T-helper 2 cell treated with Interferon-gamma antibody and Interleukin-4, amounts not matched to agents 100 ng/mL and 5 ng/mL, for 36 hours (primary cell): ENCODE measurements at regions not wholly inside any gene's neighbourhood (a gene's known extent, or its start where the extent isn't known, plus 50 kb on each side); places are given as distances from the start of the nearest gene placed in this dataset.

Experiments used
- intact Hi-C: fragments of 100-400 bp; cut with micrococcal nuclease; formaldehyde crosslinking; loops from one replicate; pipeline ENCODE4 v1.15.1; 2023

GRCh38 chr20:22914291-22914690 lies 120.8 kb upstream of the SSTR4 start:
- intact Hi-C loops = no loop called here

GRCh38 chr20:22915512-22915911 lies 119.6 kb upstream of the SSTR4 start:
- intact Hi-C loops = no loop called here

- intact Hi-C loops = no loop called here
Observed at GRCh38 chr20:22916021-22916842, 118.9 kb upstream of the SSTR4 start.

- intact Hi-C loops = no loop called here
Observed at GRCh38 chr20:22918286-22918983, 116.7 kb upstream of the SSTR4 start.

GRCh38 chr20:22920898-22921297 lies 114.2 kb upstream of the SSTR4 start:
- intact Hi-C loops = no loop called here

- intact Hi-C loops = no loop called here
Observed at GRCh38 chr20:22921595-22922421, 113.3 kb upstream of the SSTR4 start.

GRCh38 chr20:22922987-22923386 lies 112.1 kb upstream of the SSTR4 start:
- intact Hi-C loops = no loop called here

- intact Hi-C loops = no loop called here
Observed at GRCh38 chr20:22924046-22924737, 110.9 kb upstream of the SSTR4 start.

GRCh38 chr20:22924949-22925612 lies 110.0 kb upstream of the SSTR4 start:
- intact Hi-C loops = no loop called here

GRCh38 chr20:22925613-22925983 lies 109.5 kb upstream of the SSTR4 start:
- intact Hi-C loops = no loop called here

- intact Hi-C loops = no loop called here
Observed at GRCh38 chr20:22927537-22927936, 107.6 kb upstream of the SSTR4 start.

GRCh38 chr20:22928679-22929078 lies 106.4 kb upstream of the SSTR4 start:
- intact Hi-C loops = no loop called here

GRCh38 chr20:22929661-22930060 lies 105.5 kb upstream of the SSTR4 start:
- intact Hi-C loops = no loop called here

GRCh38 chr20:22931653-22932608 lies 103.2 kb upstream of the SSTR4 start:
- intact Hi-C loops = no loop called here

- intact Hi-C loops = no loop called here
Observed at GRCh38 chr20:22939181-22939580, 95.9 kb upstream of the SSTR4 start.

- intact Hi-C loops = no loop called here
Observed at GRCh38 chr20:22940350-22940749, 94.8 kb upstream of the SSTR4 start.

GRCh38 chr20:22941550-22941949 lies 93.6 kb upstream of the SSTR4 start:
- intact Hi-C loops = no loop called here

GRCh38 chr20:22942742-22943141 lies 92.4 kb upstream of the SSTR4 start:
- intact Hi-C loops = no loop called here

- intact Hi-C loops = no loop called here
Observed at GRCh38 chr20:22944062-22944461, 91.0 kb upstream of the SSTR4 start.

GRCh38 chr20:22944936-22945335 lies 90.2 kb upstream of the SSTR4 start:
- intact Hi-C loops = no loop called here
